Epidermal melanocyte (primary cell): ENCODE measurements at regions not wholly inside any gene's neighbourhood (a gene's known extent, or its start where the extent isn't known, plus 50 kb on each side); places are given as distances from the start of the nearest gene placed in this dataset.
"Not testable (repeated sequence)": the region's sequence is repeated elsewhere in the genome, so short reads cannot be mapped to it uniquely, and the experiment has no call there.

ENCODE experiments used
- DNase-seq: peaks from one replicate; pipeline ENCODE4 v3.0.0; 2011; ENCODE audit warnings: low spot score; ENCODE audit not compliant: insufficient read length

DNA sequence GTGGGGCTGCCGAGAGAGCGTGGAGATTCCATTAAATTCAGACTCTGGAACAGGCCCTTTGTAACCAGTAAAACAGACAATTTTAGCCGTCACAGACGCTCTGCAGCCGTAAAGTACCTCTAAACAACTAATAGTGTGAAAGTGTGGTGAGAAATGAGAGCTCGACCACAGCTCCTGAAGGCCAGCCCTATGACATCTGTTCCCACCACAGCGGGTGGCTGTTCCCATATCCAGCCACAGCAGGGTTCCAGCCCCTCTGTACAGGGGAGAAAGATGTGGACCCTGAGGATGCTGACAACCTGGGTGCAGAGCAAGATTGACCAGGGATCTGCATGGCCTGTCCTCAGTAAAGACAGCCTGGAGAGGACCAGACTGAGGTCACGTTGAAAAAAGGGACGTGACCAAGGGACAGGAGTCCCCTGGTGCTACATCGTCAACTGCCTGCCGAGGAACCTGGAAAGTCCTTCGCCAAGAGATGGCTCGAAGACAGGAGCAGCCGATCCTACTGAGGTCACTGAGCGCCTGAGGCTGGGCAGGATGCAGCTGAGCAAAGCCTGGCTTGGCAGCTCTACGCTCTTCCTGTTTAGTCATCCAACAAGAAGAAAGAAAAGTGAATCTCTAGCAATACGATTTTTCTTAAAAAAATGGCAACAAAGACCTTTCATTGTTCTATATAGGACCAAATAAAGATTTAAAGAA lies 831.7 kb downstream of the RNF144A start:
- no peak for DNase-seq

DNA sequence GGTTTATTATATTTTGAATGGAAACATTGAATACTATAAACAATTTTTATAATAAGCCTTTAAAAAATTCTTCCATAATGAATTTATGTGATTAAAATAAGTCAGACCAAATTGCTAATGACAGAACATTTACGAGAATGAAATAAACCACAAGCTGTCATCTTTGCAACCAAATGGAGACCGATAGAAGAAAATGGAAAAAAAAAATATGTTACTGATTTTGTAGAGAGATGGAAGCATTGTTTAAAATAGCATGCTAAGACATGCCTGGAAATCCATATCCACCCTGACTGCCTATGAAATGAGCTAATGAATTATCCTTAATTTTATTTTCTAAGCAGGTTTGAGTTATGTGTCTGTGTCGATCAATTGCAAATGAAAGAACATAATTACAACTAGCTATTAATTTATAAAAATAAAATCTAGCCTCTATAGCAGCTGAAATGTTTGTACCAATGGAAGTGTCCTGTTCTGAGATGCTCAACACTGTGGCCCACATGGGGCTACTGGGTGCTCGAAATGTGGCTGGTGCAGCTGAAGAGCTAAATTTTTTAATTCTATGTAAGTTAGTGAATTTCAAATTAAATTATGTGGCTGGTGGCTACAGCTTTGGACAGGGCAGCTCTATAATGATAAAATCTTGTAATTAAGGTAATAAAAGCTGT lies 832.8 kb downstream of the RNF144A start:
- DNase-seq, result no peak

DNA sequence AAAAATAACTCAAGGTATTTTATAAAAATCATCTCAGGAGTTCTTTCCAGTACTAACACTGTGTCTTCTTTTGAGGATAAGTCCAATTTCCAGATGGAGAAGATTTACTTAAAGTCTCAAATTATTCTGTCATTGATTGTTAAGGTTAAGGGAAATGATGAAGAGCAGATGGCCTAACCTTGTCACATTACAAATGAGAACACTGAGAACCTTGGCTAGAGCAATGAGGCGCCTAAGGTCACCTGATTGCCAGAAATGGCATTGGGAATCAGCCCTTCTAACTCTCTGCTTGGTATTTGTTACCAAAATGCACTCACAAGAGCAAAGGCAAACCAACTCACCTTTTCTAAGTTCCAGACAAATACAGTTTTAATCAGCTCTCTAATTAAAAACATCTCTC lies 835.1 kb downstream of the RNF144A start:
- no peak for DNase-seq

DNA sequence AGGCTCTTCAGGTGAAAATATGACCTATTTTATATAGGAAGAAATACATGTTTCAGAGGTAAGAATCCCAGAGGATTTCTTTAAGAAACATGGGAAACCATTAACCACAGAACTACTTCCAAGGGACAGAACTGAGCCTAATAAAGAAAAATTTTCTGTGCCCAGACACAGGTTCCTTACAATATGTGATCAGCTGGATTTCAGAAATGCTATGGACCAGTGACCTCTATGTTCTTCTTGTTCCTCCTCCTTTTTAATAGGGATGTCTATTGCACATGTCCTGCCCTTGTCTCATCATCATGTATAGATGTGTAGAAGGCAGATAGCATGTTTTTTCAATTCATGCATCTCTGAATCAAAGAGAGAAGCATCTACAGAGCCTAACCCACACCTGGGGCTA lies 836.6 kb downstream of the RNF144A start:
- no peak for DNase-seq

DNA sequence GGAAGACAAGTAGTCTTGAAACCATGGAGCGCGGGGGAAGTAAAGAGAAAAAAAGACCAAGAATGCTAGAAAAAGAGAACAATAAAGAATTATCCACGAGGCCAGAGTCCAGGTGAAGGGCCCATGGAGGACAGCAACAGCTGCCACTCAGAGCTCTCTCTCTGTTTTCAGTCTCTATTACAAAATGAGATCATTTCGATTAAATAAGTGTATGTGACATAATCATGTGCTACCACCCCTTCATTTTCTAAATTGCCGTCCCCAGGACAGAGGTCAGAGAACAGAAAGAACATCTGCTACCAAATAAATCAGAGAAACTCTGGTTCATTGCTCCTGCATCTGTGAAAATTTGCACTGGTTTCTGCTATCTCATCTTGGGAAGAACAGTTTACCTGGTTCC lies 838.7 kb downstream of the RNF144A start:
- no peak for DNase-seq

DNA sequence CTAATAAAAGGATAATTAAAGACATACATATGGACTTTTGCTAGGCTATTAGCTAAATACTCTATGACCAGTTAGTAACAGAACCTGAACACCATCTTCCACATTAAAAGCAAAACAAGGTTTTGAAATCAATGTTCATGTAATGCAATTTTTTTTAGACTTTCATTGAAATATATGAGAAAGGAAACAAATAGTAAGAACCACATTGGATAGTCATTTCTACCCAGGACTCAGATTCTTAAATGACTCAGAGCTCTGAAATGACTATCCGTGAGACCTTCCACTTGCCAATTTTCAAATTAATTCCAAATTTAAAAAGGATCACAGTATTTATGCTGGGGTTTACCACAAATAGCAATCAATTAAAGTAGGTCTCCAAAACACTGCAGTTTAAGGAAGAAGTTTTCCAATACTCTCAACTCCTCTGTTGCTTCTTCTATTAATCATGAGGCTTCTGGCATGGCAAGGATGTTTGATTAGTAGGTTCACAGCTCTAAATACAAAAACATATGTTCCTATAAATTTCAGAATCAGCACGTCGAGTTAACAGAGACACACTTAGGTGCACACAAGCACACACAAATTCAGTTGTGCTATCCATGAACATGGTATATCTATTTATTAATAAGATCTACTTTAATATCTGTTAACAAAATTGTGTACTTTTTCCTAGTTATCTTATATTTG lies 841.0 kb downstream of the RNF144A start:
- no peak for DNase-seq

DNA sequence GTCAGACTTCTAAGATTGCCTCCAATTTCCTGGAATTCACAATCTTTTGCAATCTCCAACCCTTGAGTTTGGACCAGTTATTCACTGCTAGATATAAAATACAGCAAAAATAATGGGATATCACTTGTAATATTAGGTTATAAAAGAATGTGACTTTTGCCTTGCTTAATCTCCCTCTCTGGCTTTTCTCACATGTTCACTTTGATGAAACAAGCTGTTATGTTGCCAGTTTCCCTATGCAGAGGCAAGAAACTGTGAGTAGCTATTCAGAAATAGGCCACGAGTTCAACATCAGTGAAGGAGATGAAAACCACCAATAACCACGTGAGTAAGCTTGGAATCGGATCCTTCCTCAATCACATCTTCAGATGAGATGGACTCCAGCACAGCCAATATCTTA lies 842.7 kb downstream of the RNF144A start:
- DNase-seq, result no peak

DNA sequence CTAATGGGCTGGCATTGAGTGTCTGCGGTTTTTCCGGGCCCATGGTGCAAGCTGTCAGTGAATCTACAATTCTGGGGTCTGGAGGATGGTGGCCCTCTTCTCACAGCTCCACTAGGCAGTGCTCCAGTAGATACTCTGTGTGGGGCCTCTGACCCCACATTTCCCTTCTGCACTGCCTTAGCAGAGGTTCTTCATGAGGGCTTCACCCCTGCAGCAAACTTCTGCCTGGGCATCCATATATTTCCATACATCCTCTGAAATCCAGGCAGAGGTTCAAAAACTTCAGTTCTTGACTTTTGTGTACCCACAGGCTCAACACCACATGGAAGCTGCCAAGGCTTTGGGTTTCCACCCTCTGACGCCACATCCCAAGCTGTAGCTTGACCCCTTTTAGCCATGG lies 846.2 kb downstream of the RNF144A start:
- DNase-seq, result not testable (repeated sequence)

DNA sequence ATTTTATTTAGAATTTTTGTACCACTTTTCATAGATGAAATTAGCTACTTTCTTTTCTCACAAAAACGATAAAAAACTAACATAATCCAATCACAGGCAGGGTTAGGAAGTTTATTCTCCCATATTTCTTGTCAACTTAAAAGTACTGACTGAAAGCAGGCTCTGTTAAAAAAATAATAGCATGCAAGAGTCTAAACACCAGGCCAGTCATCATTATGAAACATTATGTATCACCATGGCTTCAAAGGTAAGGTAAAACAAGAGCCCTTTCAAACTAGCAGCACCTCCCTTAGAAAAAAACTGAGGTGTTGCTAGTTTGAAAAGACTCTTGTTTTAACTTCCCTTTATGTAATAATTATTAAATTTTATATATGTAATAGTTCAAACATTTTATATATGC lies 848.0 kb downstream of the RNF144A start:
- no peak for DNase-seq

DNA sequence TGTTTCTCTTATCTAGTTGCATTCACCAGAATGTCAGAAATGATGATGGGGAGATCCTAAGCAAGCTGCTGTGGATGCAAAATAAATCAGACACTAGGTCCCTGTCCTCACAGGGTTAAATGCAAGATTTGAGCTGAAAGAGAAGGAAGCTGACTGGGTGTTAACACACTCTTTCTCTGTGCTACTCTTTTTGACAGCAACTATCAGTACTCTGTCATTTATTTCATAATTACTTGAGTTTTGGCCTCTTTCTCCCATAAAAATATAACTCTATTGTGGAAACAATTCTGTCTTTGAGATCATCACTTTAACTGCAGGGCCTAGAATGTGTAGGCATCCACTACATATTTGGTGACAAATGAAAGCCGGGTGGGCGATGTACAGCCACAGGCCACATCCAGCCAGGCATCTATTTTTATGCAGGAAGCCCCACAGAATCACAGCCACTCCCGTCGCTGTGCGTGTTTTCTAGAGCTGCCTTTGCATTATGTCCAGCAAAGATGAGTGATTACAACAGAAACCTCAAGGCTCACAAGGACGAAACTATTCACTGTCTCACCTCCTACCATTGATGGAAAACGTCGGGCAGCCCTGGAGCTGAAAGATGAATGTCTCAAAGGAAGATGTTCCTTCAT lies 849.0 kb downstream of the RNF144A start:
- DNase-seq, result no peak

DNA sequence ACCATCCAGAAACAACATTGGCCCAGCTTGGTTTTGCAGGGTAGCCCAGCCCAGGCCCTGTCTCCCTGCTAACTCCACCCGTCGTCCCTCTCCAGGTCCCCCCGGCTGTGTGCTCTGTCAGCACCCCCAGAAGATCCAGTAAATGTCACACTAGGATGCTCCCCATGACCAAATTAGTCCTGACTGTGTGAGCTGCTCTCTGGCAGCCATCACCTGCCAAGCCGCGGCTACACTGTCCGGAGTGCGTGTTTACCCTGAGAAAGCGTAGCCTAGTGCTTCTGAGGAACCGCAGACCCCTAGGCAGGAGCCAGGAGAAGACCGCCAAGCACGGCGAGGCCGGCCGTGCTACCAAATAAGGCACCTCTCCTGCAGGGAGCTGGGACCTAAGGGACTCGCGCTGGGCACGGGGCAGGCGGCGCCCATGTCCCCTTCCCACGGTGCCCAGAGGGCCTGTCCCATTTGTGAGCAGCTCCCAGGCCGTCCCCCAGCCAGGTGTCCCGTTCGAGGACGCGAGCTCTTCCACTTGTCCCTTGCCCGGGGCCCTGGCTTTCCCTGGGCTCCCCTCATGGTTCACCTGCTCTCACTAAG lies 849.9 kb downstream of the RNF144A start:
- no peak for DNase-seq

DNA sequence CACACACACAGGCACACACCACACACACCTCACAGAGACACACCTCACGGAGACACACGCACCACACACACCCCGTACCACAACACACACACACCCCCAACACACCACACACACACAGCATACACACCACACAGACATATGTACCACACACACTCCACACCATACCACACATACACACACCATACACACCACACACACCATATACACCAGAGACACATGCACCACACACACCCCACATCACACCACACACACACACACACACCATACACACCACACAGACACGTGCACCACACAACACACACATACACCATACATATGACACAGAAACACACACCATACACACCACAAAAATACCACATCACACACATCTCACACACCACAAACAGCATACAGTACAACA lies 850.7 kb downstream of the RNF144A start:
- no peak for DNase-seq

DNA sequence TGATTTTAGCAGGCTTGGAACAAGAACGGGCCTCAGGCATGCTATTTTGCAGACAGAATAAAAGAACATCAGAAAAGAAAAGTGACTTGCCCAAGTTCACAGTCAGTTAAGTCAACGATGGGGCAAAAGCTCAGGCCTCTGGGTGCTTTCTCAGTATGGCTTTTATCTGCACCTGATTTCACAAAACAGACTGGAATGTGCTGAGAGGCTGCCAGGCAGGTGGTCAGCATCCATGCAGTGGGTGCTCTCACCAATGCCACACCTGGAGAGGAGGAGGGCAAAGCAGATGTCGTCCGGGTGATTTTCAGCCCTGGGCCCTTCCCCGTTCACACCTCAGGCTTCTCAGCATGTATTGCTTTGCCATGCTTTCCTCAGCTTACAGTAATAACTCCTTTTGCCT lies 854.6 kb downstream of the RNF144A start:
- DNase-seq, result no peak

DNA sequence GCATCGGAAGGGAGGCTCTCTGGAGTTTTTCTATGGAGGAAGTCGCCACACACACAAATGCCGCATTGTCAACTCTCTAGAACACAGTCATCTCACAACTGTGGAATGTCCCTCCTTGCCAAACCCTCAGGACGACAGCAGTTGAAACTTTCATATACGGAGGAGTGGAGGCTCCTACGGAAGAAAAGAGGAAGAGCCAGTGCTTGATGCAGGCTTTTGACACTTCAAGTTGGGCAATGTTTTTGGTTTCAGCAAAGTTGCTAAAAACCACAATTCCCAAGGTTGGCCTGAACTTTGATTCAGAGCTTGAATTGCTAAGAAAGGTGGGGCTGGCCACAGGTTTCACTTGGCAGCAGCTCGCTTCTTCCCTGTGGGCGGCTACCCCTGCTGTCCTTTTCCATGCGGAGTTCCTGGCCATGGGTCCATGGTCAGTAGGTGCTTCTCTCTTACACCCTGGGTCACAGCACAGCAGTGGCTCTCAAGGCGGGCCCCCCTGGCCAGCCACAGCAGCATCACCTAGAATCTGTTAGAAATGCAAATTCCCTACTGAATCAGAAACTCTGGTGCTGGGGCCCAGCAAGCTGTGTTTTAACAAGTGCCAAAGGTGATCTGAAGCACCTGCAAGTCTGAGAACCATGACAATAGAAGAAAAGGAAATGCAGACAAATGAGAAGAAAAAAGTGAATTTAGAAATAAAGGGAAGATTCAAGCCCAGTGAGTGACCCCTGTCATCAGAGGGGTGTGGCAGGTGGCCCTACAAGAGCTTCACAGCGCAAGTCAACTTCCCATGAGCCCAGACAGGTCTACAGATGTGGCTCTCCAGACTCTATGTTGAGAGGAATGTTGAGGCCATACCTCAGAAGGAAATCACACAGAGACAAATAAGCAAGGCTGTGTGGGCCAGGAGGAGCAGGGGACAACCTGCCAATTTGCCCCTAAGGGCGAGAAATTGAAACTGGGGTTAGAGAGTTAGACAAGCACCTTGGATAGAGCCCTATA lies 856.4 kb downstream of the RNF144A start:
- no peak for DNase-seq

DNA sequence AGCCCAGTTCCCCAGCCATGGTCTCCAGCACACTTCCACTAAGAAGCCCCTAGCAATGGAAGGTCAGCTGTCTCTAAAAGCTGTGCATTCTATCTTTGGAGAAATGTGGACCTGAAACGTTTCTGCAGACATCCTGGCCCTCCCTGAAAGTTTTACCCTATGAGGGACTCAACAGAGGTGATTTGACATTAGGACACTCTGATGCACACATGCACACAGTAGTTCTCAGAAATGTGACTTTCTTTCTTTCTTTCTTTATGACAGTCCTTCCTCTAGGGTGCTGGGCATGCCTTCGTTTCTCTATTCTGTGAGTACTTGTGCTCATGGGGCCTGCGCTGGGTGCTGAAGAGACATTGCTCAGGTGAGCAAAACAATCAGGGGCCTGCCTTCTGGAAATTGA lies 857.3 kb downstream of the RNF144A start:
- no peak for DNase-seq

DNA sequence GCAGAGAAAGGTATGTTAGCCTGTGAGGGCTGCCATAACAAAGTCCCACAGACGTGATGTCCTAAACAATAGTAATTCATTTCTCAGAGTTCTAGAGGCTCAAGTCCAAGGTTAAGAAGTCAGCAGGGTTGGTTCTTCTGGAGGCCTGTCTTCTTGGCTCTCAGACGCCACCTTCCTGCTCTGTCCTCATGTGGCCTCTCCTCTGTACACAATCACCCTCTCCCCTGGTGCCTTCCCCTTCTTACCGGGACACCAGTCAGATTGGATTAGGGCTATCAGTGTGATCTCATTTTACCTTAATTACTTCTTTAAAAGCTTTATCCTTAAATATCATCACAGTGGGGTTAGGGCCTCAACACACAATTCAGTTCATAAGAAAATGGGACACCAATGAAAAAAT lies 860.5 kb downstream of the RNF144A start:
- DNase-seq, result no peak

DNA sequence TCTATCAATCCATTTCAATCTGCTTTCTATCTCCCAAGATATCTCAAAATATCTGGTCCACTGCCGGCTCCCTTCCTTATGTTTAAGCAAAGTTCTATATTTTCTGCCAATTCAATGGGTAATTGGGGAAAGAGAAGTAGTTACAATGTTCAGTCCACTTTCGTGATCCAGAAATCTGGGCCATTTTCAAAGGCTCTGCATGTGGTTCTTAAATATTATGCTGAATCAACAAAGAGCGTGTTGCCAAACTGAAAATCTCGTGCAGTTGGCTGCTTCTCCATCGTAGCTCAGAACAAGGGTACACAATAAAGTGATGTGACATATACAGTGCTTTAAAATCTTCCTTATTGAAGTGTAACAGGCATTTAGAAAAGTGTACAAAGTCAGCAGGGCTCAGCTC lies 863.1 kb downstream of the RNF144A start:
- DNase-seq, result no peak

DNA sequence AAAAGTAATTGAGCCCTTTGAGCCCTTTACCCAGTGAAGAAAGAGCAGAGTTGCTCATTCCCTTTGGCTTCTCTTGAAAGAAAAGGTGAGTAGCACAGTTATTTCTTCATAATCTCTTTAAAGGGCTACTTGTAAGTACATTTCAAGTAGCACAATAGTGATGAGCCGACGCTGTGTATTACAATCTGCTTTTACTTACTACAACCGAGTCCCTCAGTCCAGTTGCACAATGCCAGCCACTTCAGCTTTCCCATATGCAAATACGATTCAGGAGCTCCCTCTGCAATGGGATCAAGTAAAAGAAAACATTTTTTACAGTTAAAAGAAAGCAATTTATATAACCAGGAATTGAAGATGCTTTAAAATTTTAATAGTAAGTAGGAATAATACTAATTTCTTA lies 868.5 kb downstream of the RNF144A start:
- DNase-seq, result no peak

DNA sequence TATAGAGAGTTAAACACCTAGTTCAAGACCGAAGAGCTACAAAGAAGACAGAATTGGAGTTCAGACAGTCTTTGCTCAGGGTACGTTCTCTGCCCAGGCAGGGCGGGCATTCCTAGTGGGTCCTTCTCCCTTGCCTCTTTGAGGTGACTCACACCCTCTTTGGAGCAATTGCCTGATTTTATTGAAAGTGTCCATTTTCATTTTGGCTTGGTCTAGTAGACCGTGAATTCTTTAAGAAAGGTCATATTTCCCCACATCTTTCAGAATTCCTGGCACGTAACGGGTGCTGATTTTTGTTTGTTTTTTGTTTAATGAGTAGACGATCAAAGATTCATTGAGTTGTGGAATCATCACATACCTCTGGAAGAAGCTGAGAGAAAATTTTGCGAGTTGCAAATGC lies 871.5 kb downstream of the RNF144A start:
- DNase-seq, result no peak

DNA sequence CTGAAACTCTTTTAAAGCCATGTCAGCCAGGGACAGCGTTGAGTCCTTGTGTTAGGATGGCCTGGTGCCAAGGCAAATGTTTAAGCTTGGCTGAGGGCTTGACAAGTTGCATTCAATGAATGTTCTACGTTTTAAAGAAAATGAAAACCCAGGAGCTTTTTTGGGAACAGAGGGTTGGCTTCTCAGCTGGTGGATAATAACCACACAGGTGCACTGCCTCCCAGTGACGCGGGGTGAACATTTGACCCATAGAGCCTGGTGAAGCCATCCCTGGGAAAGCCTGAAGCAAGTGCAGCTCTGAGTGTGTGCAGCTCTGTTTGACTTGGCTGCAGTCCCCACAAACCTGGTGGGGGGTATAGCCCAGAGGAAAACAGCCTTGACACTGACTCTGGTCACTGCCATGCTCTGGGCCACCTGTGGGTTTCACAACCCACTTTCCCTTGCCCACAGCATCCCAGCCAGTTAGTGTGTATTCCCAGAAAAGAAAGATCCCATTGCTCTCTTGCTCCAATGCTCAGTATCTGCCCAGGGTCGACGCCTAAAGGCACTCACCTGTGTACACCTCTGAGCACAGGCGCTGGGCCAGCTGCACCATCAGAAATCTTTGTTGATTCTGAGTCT lies 874.9 kb downstream of the RNF144A start:
- no peak for DNase-seq
